ENCODE measurements at regions not wholly inside any gene's neighbourhood (a gene's known extent, or its start where the extent isn't known, plus 50 kb on each side); places are given as distances from the start of the nearest gene placed in this dataset.

GRCh38 chr1:110286564-110286963 is 52.6 kb upstream of the RBM15 start:
- peak; percentile 96 for ATAC-seq
- in situ Hi-C loops (cut with MboI), result no loop called here
- TF ChIP-seq GATAD2B (conservative IDR thresholded peaks at IDR 0.05; ENCODE audit: low read depth) (no peak), STAT3 (IDR thresholded peaks at IDR 0.05; ENCODE audit: low read depth, low read length) (no peak), RB1 (IDR thresholded peaks at IDR 0.05; ENCODE audit: borderline replicate concordance) (no peak), ZNF274 (IDR thresholded peaks at IDR 0.05; ENCODE audit: insufficient read depth, insufficient read length) (no peak), SREBF1 (IDR thresholded peaks at IDR 0.05; ENCODE audit: low read length) (no peak), POLR2AphosphoS5 (IDR thresholded peaks at IDR 0.05; ENCODE audit: low read length) (0 out of 2 replicates have a peak, but pooled peaks have one; percentile 37), TARDBP (IDR thresholded peaks at IDR 0.05; ENCODE audit: borderline replicate concordance) (no peak), GABPA (IDR thresholded peaks at IDR 0.05; ENCODE audit: low read depth) (no peak), YY1 (IDR thresholded peaks at IDR 0.05; ENCODE audit: low read depth, low read length) (peak; percentile 51; the same call in 1 of the 2 replicates), PKNOX1 (IDR thresholded peaks at IDR 0.05) (peak; percentile 82), CHD4 (IDR thresholded peaks at IDR 0.05) (no peak), EZH2 (IDR thresholded peaks at IDR 0.05; ENCODE audit: borderline replicate concordance, control insufficient read depth, low read depth, low read length) (no peak)
- TF ChIP-seq, protein P1, sequence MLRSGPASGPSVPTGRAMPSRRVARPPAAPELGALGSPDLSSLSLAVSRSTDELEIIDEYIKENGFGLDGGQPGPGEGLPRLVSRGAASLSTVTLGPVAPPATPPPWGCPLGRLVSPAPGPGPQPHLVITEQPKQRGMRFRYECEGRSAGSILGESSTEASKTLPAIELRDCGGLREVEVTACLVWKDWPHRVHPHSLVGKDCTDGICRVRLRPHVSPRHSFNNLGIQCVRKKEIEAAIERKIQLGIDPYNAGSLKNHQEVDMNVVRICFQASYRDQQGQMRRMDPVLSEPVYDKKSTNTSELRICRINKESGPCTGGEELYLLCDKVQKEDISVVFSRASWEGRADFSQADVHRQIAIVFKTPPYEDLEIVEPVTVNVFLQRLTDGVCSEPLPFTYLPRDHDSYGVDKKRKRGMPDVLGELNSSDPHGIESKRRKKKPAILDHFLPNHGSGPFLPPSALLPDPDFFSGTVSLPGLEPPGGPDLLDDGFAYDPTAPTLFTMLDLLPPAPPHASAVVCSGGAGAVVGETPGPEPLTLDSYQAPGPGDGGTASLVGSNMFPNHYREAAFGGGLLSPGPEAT (IDR thresholded peaks at IDR 0.05; ENCODE audit: low read depth), result peak; percentile 73; the same call in 1 of the 2 replicates
- TF ChIP-seq, protein P2, sequence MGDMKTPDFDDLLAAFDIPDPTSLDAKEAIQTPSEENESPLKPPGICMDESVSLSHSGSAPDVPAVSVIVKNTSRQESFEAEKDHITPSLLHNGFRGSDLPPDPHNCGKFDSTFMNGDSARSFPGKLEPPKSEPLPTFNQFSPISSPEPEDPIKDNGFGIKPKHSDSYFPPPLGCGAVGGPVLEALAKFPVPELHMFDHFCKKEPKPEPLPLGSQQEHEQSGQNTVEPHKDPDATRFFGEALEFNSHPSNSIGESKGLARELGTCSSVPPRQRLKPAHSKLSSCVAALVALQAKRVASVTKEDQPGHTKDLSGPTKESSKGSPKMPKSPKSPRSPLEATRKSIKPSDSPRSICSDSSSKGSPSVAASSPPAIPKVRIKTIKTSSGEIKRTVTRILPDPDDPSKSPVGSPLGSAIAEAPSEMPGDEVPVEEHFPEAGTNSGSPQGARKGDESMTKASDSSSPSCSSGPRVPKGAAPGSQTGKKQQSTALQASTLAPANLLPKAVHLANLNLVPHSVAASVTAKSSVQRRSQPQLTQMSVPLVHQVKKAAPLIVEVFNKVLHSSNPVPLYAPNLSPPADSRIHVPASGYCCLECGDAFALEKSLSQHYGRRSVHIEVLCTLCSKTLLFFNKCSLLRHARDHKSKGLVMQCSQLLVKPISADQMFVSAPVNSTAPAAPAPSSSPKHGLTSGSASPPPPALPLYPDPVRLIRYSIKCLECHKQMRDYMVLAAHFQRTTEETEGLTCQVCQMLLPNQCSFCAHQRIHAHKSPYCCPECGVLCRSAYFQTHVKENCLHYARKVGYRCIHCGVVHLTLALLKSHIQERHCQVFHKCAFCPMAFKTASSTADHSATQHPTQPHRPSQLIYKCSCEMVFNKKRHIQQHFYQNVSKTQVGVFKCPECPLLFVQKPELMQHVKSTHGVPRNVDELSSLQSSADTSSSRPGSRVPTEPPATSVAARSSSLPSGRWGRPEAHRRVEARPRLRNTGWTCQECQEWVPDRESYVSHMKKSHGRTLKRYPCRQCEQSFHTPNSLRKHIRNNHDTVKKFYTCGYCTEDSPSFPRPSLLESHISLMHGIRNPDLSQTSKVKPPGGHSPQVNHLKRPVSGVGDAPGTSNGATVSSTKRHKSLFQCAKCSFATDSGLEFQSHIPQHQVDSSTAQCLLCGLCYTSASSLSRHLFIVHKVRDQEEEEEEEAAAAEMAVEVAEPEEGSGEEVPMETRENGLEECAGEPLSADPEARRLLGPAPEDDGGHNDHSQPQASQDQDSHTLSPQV (IDR thresholded peaks at IDR 0.05), result no peak
- TF ChIP-seq, protein P3, sequence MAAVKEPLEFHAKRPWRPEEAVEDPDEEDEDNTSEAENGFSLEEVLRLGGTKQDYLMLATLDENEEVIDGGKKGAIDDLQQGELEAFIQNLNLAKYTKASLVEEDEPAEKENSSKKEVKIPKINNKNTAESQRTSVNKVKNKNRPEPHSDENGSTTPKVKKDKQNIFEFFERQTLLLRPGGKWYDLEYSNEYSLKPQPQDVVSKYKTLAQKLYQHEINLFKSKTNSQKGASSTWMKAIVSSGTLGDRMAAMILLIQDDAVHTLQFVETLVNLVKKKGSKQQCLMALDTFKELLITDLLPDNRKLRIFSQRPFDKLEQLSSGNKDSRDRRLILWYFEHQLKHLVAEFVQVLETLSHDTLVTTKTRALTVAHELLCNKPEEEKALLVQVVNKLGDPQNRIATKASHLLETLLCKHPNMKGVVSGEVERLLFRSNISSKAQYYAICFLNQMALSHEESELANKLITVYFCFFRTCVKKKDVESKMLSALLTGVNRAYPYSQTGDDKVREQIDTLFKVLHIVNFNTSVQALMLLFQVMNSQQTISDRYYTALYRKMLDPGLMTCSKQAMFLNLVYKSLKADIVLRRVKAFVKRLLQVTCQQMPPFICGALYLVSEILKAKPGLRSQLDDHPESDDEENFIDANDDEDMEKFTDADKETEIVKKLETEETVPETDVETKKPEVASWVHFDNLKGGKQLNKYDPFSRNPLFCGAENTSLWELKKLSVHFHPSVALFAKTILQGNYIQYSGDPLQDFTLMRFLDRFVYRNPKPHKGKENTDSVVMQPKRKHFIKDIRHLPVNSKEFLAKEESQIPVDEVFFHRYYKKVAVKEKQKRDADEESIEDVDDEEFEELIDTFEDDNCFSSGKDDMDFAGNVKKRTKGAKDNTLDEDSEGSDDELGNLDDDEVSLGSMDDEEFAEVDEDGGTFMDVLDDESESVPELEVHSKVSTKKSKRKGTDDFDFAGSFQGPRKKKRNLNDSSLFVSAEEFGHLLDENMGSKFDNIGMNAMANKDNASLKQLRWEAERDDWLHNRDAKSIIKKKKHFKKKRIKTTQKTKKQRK (IDR thresholded peaks at IDR 0.05; ENCODE audit: low read depth, low read length), result no peak

More at GRCh38 chr1:110286564-110286963, 52.6 kb upstream of the RBM15 start:
- H3K27me3 ChIP-seq (replicated peaks in 1 of 2; ENCODE audit: control insufficient read depth in 2 of 2, insufficient read depth in 2 of 2, low read length in 1 of 2), result no peaks in the 10 kb centered on the region
- no peaks in the 10 kb centered on the region for H3K4me1 ChIP-seq (ENCODE audit: control insufficient read depth, insufficient read depth, low read length)
- intact Hi-C loops (cut with micrococcal nuclease; ENCODE audit: unreplicated experiment), result no loop called here
- no peak overlapping the region for H3K4me3 ChIP-seq
- H3K4me2 ChIP-seq (ENCODE audit: control insufficient read depth, insufficient read depth), result no peak overlapping the region
- ChIA-PET CTCF (interaction anchor here (1.1 to 3.5 kb wide), 5 partner anchors 26 to 233 kb away, joined by 3 to 23 read pairs (median 5); no protein-coding TSS in a partner anchor), RAD21 (ENCODE audit: unreplicated experiment) (interaction anchor here (1.4 to 5.1 kb wide), 4 partner anchors 14 to 78 kb away, joined by 3 to 20 read pairs (median 6); no protein-coding TSS in a partner anchor), POLR2A (interaction anchor here (1.3 kb wide), 1 partner anchor 13 kb away, joined by 4 read pairs; no protein-coding TSS in a partner anchor), SMC1A (ENCODE audit: uncharacterized antibody, unreplicated experiment) (interaction anchor here (1.1 to 2.2 kb wide), 6 partner anchors 10 to 78 kb away, joined by 3 to 18 read pairs (median 6); no protein-coding TSS in a partner anchor)
- H4K20me1 ChIP-seq (ENCODE audit: control insufficient read depth, insufficient read depth), result no peaks in the 10 kb centered on the region
- WGBS (ENCODE audit: insufficient coverage, insufficient replicate concordance, low lambda C conversion rate, missing lambda C conversion rate), result 4% methylated on average over 2 of the region's 2 CpGs
- no peaks in the 10 kb centered on the region for H3K9me3 ChIP-seq (replicated peaks; ENCODE audit: control insufficient read depth, insufficient read depth, low read length)
- H3K27ac ChIP-seq (ENCODE audit: control insufficient read depth, insufficient read depth), result no peak overlapping the region
- H3K9ac ChIP-seq (ENCODE audit: control insufficient read depth, insufficient read depth, low read length), result no peak overlapping the region
- H2AFZ ChIP-seq (ENCODE audit: control insufficient read depth, low read depth, low read length), result no peak overlapping the region
- H3K36me3 ChIP-seq (ENCODE audit: control insufficient read depth in 2 of 2, insufficient read depth in 2 of 2, low read length in 1 of 2), result no peaks in the 10 kb centered on the region
- FAIRE-seq, result no peak
- no peaks in the 10 kb centered on the region for H3K79me2 ChIP-seq (ENCODE audit: control insufficient read depth, insufficient read depth, low read length)
- no TSS peak for BruUV-seq (replicated peaks)
- DNase-seq (ENCODE audit: low read depth, low spot score), result peak; percentile 13

Measured in GM12878 (cell line).